Left colon (tissue), 2 donors: ENCODE measurements at regions not wholly inside any gene's neighbourhood (a gene's known extent, or its start where the extent isn't known, plus 50 kb on each side); places are given as distances from the start of the nearest gene placed in this dataset.

ENCODE experiments used
- ATAC-seq: fragments of 200-7000 bp; cut with Tn5 transposase; one replicate; pipeline ENCODE4 v1.9.1; 2020; ENCODE audit warnings: mild to moderate bottlenecking, moderate library complexity
- DNase-seq, 2 donors: peaks; one replicate each; pipeline ENCODE4 v3.0.0-alpha.2; 2020
- intact Hi-C, 2 donors: fragments of 100-400 bp; cut with DNase I in 1 of 2; cut with micrococcal nuclease in 1 of 2; formaldehyde crosslinking; loops; one replicate each; pipeline versions ENCODE4 v1.11.2 to v1.14.0; 2022; cut with DNase I, micrococcal nuclease
- donor health status: DM: no; HTN: no; CAD: no.
- donor health status: DM: yes; HTN: yes; CAD: no.

GRCh38 chr6:164336455-164336854 lies 921.9 kb downstream of the QKI start:
- ATAC-seq, result no peak
- no peak for DNase-seq
- intact Hi-C loops, result no loop called here

DNA sequence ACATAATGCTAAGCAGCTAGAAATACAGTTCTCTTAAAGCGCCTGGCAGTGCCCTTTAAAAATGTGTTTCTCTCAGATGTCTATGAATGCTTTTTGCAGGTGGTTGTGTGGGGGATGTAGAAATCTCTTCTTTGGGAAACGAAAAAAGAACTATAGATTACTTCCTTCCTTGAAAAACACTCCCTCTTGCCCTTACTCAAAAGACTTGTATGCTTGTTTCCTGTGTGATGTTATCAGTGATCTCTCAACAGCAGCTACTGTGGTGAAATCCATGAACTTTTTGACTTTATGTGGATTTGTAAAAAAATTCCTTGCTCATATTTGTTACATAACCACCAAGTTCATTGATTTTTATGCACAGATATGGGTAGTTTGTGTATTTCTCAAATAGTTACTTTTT lies 916.5 kb downstream of the QKI start:
- DNase-seq, result no peak
- intact Hi-C loops, result no loop called here
- ATAC-seq, result no peak

DNA sequence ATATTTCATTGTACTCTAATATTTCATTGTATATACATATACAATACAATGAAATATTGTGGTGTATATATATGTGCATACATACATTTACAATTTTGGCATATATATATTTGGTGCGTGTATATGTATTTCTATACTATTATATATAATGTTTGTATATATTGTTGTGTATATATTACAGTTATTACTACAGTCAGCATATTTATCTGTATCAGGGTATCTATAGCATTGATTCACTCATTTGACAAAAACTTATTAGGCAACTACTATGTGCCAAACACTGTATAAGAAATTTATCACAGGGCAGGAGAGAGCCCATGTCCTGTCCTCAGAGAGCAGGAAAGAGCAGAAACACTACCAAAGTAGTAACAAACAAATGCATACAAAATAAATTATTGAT lies 910.6 kb downstream of the QKI start:
- no peak for DNase-seq
- intact Hi-C loops, result no loop called here
- ATAC-seq, result no peak

DNA sequence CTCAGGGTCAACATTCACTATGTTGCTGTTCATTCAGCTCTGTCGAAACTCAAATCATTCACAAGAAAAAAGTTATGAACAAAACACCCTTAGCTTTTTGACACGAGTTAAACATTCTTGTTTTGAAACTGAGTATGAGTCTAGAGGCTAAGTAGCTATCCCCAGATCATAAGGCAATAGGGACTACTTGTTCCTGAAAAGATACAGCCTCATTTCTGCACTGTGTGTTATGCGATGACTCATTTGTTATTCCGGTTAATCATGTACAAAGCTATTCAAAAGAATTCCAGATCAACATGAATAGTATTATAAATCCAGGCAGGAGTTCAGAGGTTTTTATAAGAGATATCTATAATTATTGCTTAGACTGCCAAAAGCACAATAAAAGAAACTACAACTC lies 908.0 kb downstream of the QKI start:
- DNase-seq (no peak), ATAC-seq (no peak)
- intact Hi-C loops, result no loop called here

DNA sequence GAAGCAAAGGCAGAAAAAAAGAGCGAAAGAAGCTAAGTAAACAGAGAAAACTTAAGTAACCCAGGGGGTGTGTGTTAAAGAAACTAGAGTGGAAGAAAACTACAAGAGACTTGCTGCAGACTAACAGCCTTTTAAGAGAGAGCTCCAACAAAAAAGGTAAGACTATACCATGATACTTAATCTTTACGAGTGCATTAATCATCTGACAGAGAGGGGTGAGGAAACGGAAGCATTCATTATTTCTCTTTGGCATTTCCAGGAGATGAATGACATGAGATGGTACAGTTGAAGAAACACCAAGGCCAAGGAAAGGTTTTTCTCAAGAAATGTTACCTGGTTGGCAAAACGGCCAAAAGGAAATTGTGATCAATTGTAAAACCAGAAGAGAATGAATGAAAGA lies 906.8 kb downstream of the QKI start:
- intact Hi-C loops, result no loop called here
- no peak for DNase-seq
- no peak for ATAC-seq

GRCh38 chr6:164315376-164315775 lies 900.9 kb downstream of the QKI start:
- DNase-seq, result no peak
- no peak for ATAC-seq
- intact Hi-C loops, result no loop called here

DNA sequence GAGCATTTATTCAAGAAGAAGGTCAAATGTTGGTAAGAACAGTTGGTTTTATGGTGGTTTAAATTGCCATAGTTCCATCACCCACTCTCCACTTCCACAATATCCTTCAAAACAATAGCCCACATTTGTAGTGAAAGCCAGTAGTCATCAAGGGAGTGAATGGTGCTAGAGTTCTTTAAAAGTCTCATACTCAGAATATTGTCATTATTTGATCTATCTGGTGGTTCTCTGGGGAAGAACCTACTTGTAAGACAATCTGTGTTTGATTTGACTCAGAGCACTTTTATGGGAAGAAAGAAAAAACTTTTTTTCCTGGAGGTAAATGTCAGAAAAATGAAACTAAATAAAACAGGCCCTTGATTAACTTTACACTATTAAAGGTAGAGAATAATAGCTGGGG lies 893.8 kb downstream of the QKI start:
- ATAC-seq, result no peak
- intact Hi-C loops, result no loop called here
- DNase-seq, result no peak

GRCh38 chr6:164303102-164303964 lies 888.8 kb downstream of the QKI start:
- DNase-seq, result no peak
- no peak for ATAC-seq
- intact Hi-C loops, result no loop called here

- no peak for ATAC-seq
- intact Hi-C loops, result no loop called here
- no peak for DNase-seq
Observed at GRCh38 chr6:164296411-164296810, 881.9 kb downstream of the QKI start.

GRCh38 chr6:164294047-164294784 lies 879.7 kb downstream of the QKI start:
- intact Hi-C loops, result no loop called here
- DNase-seq (no peak), ATAC-seq (no peak)

DNA sequence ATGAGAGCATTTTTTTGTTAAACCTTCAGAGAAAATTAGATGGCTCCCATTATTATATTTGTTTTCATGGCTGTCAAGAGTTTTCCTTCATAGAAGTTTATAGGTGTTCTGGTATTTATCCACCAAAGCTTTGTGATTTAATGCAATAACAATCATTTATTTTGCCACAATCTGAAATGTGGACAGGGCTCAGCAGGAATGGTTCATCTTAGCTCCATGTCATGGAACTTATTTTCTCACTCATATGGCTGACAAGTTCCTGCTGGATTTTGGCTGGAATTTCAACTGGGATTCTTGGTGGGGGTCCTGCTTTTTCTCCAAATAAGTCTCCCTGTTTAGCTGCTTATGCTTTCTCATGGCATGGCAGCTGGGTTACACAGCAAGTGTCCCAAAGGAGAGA lies 876.7 kb downstream of the QKI start:
- DNase-seq (no peak), ATAC-seq (no peak)
- intact Hi-C loops, result no loop called here

GRCh38 chr6:164290101-164290500 lies 875.6 kb downstream of the QKI start:
- intact Hi-C loops, result no loop called here

DNA sequence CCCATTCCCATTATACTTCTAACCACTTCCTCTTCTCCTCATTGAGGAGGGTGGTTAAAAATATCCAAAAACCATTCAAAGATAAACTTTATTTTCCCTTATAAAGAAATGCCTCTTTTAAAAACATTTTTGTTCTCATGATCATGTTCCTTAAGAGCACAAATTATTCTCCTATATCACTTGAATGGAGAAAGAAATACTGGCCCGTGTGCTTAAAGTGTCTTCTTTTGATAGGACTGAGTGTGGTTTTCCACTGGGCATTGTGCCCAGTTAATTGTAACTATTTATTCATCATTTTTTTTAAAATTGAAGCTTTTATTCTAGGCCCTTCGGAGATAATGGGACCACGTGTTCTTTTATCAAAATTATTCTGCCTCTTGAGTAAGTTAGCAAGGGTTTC lies 871.5 kb downstream of the QKI start:
- DNase-seq (no peak), ATAC-seq (no peak)
- intact Hi-C loops, result no loop called here

More at GRCh38 chr6:164290101-164290500, 875.6 kb downstream of the QKI start:
- ATAC-seq (no peak), DNase-seq (no peak)

GRCh38 chr6:164283574-164283973 lies 869.1 kb downstream of the QKI start:
- DNase-seq (no peak), ATAC-seq (no peak)
- intact Hi-C loops, result no loop called here

GRCh38 chr6:164276211-164276610 lies 861.7 kb downstream of the QKI start:
- DNase-seq (no peak), ATAC-seq (no peak)
- intact Hi-C loops, result no loop called here

DNA sequence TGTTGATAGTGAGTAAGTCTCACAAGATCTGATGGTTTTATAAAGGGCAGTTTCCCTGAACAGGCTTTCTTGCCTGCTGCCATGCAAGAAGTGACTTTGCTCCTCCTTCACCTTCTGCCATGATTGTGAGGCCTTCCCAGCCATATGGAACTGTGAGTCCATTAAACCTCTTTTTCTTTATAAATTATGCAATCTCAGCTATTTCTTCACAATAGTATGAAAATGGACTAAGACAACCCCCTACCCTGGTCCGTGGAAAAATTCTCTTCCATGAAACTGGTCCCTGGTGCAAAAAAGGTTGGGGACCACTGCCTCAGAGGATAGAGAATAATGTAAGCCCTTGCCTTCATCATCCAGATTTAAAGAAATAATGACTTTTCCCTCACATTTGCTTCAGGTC lies 861.3 kb downstream of the QKI start:
- DNase-seq (no peak), ATAC-seq (no peak)
- intact Hi-C loops, result no loop called here

DNA sequence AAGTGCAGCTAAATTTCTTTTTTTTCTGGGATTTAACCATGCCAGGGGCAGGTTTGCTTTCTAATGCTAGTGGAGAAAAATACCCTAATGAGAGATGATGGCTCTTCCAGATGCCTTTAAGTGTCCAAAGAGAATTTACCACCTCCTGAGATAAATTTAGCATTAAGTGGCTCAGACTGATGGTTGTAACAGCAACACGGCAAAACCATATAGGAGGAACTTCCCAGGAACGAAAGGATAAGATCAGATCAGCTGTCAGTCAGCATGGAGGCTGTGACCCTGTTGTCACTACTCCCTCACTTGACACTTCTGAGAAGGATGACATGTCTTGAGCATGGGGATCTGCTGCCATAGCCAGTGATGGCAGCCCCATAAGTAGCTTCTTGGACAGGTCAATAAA lies 860.0 kb downstream of the QKI start:
- ATAC-seq (no peak), DNase-seq (no peak)
- intact Hi-C loops, result no loop called here

DNA sequence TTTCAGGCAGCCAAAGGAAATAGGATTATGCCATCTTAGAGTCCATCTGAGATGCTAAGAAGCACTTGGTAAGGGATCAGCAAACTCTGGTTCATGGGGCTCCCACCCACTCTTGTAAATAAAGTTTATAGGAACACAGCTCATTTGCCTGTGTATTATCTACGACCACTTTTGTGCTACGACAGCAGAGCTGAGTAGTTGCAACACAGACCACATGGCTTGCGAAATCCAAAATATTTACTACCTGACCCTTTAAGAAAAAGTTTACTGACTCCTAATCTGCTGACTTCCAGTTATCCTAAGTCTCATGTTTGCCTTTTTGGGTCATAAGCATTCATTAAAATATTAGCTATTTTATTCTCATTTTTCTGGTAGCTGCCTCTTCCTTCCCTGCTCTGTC lies 859.0 kb downstream of the QKI start:
- ATAC-seq (no peak), DNase-seq (no peak)
- intact Hi-C loops, result no loop called here

GRCh38 chr6:164266851-164267250 lies 852.3 kb downstream of the QKI start:
- DNase-seq (no peak), ATAC-seq (no peak)
- intact Hi-C loops, result no loop called here

DNA sequence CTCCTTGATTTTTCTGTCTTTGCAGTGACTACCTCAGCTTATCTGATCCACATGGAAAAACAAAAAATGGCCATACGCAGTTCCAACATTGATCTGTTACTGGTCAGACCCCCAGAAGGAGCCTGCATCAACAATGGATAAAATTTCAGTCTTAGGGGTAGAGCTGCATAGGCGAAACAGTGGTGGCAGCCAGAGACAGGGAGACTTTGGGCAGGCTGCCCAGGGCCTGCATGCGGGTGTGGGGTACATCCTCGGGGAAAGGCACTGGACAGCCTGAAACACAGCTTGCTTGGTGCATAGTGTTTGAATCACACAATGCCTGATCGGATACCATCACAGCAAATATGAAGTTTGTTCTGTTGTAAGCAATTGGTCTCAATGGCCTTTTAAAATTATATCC lies 847.8 kb downstream of the QKI start:
- ATAC-seq (no peak), DNase-seq (no peak)
- intact Hi-C loops, result no loop called here

DNA sequence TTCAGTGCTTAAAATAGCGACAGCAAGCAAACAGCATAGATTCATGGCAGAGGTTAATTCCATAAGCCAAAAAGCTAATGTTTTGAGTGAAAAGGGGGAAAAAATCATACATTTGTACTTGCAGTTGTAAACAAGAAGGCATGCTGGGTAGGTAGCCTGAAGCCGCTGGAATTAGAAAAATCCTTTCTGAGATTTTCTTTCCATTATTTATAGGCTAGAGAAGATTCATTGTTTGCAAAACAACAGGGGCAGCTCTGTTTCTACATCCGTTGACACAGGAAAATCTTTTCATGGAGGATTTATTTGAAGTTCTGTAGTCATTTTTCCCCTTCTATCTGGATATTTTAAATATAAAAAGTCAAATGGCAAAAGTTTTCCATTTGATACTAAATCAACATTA lies 843.9 kb downstream of the QKI start:
- intact Hi-C loops, result no loop called here
- DNase-seq, result no peak
- ATAC-seq, result no peak
